Smooth muscle cell (in vitro differentiated cells): ENCODE measurements at regions not wholly inside any gene's neighbourhood (a gene's known extent, or its start where the extent isn't known, plus 50 kb on each side); places are given as distances from the start of the nearest gene placed in this dataset.

Experiments used
- DNase-seq: peaks from one replicate; lab custom pipeline; 2025; ENCODE audit not compliant: unreplicated experiment; lab: John Stamatoyannopoulos, UW
- H2AFZ ChIP-seq: fragments of 200-600 bp; sonication (generic); 2 replicates; pipeline ENCODE4 v1.6.0; 2016; ENCODE audit warnings: antibody characterized with exemption, low read depth, mild to moderate bottlenecking
- H3F3A ChIP-seq: fragments of 200-600 bp; sonication (generic); 2 replicates; pipeline ENCODE4 v1.6.0; 2017; ENCODE audit warnings: antibody characterized with exemption, low read depth
- H3K27ac ChIP-seq: fragments of 200-600 bp; sonication (generic); 2 replicates; pipeline ENCODE4 v1.5.1; 2016; ENCODE audit warnings: low read depth, mild to moderate bottlenecking
- H3K27me3 ChIP-seq: fragments of 200-600 bp; sonication (generic); 2 replicates; pipeline ENCODE4 v1.6.1; 2016; ENCODE audit warnings: low read depth, mild to moderate bottlenecking
- H3K36me3 ChIP-seq: fragments of 200-600 bp; sonication (generic); 2 replicates; pipeline ENCODE4 v1.5.1; 2016; ENCODE audit warnings: low read depth
- H3K4me1 ChIP-seq: fragments of 200-600 bp; sonication (generic); 2 replicates; pipeline ENCODE4 v1.5.1; 2016; ENCODE audit warnings: low read depth
- H3K4me2 ChIP-seq: fragments of 200-600 bp; sonication (generic); 2 replicates; pipeline ENCODE4 v1.6.0; 2016; ENCODE audit warnings: mild to moderate bottlenecking
- H3K4me3 ChIP-seq: fragments of 200-600 bp; sonication (generic); 2 replicates; pipeline ENCODE4 v1.5.1; 2016; ENCODE audit warnings: mild to moderate bottlenecking
- H3K79me2 ChIP-seq: fragments of 200-600 bp; sonication (generic); 2 replicates; pipeline ENCODE4 v1.6.0; 2016; ENCODE audit warnings: low read depth, mild to moderate bottlenecking
- H3K9ac ChIP-seq: fragments of 200-600 bp; sonication (generic); 2 replicates; pipeline ENCODE4 v1.6.0; 2016; ENCODE audit warnings: low read depth
- H3K9me3 ChIP-seq: fragments of 200-600 bp; sonication (generic); replicated peaks from 2 replicates; pipeline ENCODE4 v1.5.1; 2016; ENCODE audit warnings: low read depth
- H4K20me1 ChIP-seq: fragments of 200-600 bp; sonication (generic); 2 replicates; pipeline ENCODE4 v1.6.0; 2016; ENCODE audit warnings: low read depth
- WGBS: methylation state at CpG from one replicate; pipeline ENCODE4 v1.1.7; 2016; ENCODE audit warnings: low lambda C conversion rate; 5-methylcytosine and 5-hydroxymethylcytosine counted together
- TF ChIP-seq, protein P1 (sequence below): fragments of 200-600 bp; sonication (generic); IDR thresholded peaks from 2 replicates; pipeline ENCODE4 v1.5.1; 2017; ENCODE audit warnings: borderline replicate concordance, mild to moderate bottlenecking, antibody characterized with exemption; ENCODE audit not compliant: insufficient read depth, poor library complexity, severe bottlenecking

DNA sequence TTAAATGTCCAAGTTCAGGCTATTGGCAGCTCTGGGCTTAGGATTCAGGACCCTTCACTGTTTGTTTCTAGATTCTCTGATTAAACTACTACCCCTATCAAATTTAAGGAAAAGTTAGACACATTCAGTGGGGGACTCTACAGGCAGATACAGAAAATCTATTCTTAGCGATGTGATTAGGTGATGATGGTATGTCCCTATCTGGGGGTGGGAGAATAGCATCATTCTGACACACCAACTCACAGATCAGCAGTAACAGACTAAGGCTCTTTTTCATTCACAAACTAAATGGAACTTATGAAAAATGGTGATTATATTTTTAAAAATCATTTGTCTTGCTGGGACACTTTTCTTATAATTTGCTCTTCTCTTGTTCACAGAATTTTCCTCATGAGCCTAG lies 232.9 kb upstream of the CDH2 start:
- no peak overlapping the region for H3K4me2 ChIP-seq
- no peaks in the 10 kb centered on the region for H3K9me3 ChIP-seq

DNA sequence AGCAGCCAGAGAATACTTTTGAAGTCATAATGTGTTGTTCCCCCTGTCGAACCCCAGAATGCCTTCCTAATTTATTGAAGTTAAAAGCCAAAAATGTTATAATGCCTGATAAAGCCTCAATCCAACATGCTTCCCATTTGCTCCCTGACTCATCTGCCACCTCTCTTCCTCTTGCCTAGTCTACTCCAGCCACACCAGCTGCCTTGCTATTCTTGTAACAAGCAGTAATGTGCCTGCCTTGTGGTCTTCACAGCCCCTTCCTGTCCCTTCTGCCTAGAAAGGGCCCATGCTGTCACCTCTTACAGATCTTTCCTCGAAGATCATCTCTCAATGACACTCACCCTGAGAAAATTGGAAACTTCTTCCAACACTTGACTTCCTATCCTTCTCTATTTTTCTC lies 231.6 kb upstream of the CDH2 start:
- no peak for DNase-seq
- Histone ChIP-seq H2AFZ (no peak overlapping the region), H3K36me3 (no peaks in the 10 kb centered on the region), H3K4me3 (no peak overlapping the region), H4K20me1 (no peaks in the 10 kb centered on the region), H3K9ac (no peak overlapping the region), H3K4me2 (no peak overlapping the region), H3K79me2 (no peaks in the 10 kb centered on the region), H3K9me3 (no peaks in the 10 kb centered on the region), H3K27ac (no peak overlapping the region), H3K4me1 (no peaks in the 10 kb centered on the region), H3K27me3 (no peaks in the 10 kb centered on the region), H3F3A (no peaks in the 10 kb centered on the region)
- TF ChIP-seq, protein P1, sequence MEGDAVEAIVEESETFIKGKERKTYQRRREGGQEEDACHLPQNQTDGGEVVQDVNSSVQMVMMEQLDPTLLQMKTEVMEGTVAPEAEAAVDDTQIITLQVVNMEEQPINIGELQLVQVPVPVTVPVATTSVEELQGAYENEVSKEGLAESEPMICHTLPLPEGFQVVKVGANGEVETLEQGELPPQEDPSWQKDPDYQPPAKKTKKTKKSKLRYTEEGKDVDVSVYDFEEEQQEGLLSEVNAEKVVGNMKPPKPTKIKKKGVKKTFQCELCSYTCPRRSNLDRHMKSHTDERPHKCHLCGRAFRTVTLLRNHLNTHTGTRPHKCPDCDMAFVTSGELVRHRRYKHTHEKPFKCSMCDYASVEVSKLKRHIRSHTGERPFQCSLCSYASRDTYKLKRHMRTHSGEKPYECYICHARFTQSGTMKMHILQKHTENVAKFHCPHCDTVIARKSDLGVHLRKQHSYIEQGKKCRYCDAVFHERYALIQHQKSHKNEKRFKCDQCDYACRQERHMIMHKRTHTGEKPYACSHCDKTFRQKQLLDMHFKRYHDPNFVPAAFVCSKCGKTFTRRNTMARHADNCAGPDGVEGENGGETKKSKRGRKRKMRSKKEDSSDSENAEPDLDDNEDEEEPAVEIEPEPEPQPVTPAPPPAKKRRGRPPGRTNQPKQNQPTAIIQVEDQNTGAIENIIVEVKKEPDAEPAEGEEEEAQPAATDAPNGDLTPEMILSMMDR, result no peak
- 89% methylated on average over 2 of the region's 2 CpGs for WGBS

More for the DNA sequence above, 232.9 kb upstream of the CDH2 start:
- H3K9ac ChIP-seq, result no peak overlapping the region
- H3K27me3 ChIP-seq, result no peaks in the 10 kb centered on the region
- DNase-seq, result no peak
- whole genome bisulfite sequencing, result 79% methylated on average over 1 of the region's 1 CpG
- H3K4me1 ChIP-seq, result no peaks in the 10 kb centered on the region
- no peaks in the 10 kb centered on the region for H3F3A ChIP-seq
- no peak overlapping the region for H3K27ac ChIP-seq
- TF ChIP-seq, protein P1, result no peak
- no peaks in the 10 kb centered on the region for H3K79me2 ChIP-seq
- no peaks in the 10 kb centered on the region for H3K36me3 ChIP-seq
- H2AFZ ChIP-seq, result no peak overlapping the region
- no peaks in the 10 kb centered on the region for H4K20me1 ChIP-seq
- H3K4me3 ChIP-seq, result no peak overlapping the region

DNA sequence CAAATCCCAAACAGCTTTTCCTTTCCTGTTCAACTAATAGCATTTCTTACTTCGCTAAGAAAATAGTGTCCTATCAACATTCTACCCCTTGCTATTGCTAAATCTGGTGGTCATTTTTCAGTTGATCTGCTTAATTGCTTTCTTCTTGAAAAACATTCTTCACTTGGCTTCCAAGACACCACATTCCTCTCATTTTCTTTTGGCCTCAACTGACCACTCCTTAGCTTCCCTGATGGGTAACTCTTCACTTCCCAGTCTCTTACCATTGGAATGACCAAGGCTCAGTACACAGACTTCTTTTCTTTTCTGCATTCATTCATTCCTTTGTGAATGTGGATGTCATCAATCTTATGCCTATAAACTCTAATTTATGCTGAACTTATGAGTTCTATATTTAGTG lies 230.8 kb upstream of the CDH2 start:
- no peak for DNase-seq
- Histone ChIP-seq H3K36me3 (no peaks in the 10 kb centered on the region), H3K4me3 (no peak overlapping the region), H3K27ac (no peak overlapping the region), H2AFZ (no peak overlapping the region), H3F3A (no peaks in the 10 kb centered on the region), H3K4me2 (no peak overlapping the region), H4K20me1 (no peaks in the 10 kb centered on the region), H3K27me3 (no peaks in the 10 kb centered on the region), H3K79me2 (no peaks in the 10 kb centered on the region), H3K4me1 (no peaks in the 10 kb centered on the region), H3K9ac (no peak overlapping the region), H3K9me3 (no peaks in the 10 kb centered on the region)
- TF ChIP-seq, protein P1, result no peak
- WGBS, result 89% methylated on average over 1 of the region's 1 CpG

DNA sequence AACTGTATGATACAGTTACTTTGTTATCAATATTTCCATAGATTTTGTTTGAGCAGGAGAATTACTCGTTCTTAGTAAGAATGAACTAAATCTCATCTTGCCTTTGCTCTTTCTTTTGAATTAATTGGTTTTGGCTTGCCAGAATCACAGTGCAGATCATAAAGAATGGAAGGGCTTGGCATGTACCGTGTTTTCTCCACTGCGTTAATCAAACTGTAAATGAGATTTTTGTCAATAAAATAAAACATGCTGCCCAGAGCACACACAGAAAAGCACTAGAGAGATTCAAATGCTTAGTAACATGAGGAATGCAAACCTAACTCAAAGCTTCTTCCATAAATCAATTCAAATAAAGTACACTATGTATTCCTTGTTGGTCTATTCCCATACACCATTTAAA lies 229.6 kb upstream of the CDH2 start:
- Histone ChIP-seq H4K20me1 (no peaks in the 10 kb centered on the region), H3K36me3 (no peaks in the 10 kb centered on the region), H3K9ac (no peak overlapping the region), H3K4me1 (no peaks in the 10 kb centered on the region), H3K79me2 (no peaks in the 10 kb centered on the region), H3K4me2 (no peak overlapping the region), H3K4me3 (no peak overlapping the region), H3K27me3 (no peaks in the 10 kb centered on the region), H3K27ac (no peak overlapping the region), H2AFZ (no peak overlapping the region), H3K9me3 (no peaks in the 10 kb centered on the region), H3F3A (no peaks in the 10 kb centered on the region)
- no peak for DNase-seq
- WGBS, result 60% methylated on average over 3 of the region's 3 CpGs
- TF ChIP-seq, protein P1, result no peak
